SK-N-SH (cell line): ENCODE measurements at regions not wholly inside any gene's neighbourhood (a gene's known extent, or its start where the extent isn't known, plus 50 kb on each side); places are given as distances from the start of the nearest gene placed in this dataset.
A peak's percentile ranks its signal among the peaks of the same experiment; 100 is the strongest.

Source experiments
- CTCF ChIA-PET: fragments of 300-600, 350-600 bp; formaldehyde crosslinking; extraction: SDS; loops from one replicate; lab custom pipeline; 2021; lab: Yijun Ruan, JAX
- POLR2A ChIA-PET: fragments of 350-600 bp; sonication (Branson Sonifier 250); formaldehyde crosslinking; extraction: SDS; loops from one replicate; lab custom pipeline; 2020; ENCODE audit warnings: antibody characterized with exemption, inconsistent platforms; lab: Yijun Ruan, JAX
- DNase-seq: peaks from one replicate; pipeline ENCODE4 v3.0.0; 2012
- H2AFZ ChIP-seq: fragments of 200-600 bp; sonication (generic); 2 replicates; pipeline ENCODE4 v1.8.1; 2016; ENCODE audit warnings: antibody characterized with exemption, mild to moderate bottlenecking, low read depth
- H3F3A ChIP-seq: fragments of 200-600 bp; sonication (generic); replicated peaks from 2 replicates; pipeline ENCODE3; 2016; ENCODE audit warnings: antibody characterized with exemption, mild to moderate bottlenecking; ENCODE audit not compliant: insufficient read depth
- H3K27ac ChIP-seq, 2 experiments: fragments of 200-500 bp in 1 of 2; fragments of 200-600 bp in 1 of 2; sonication (Bioruptor generic) in 1 of 2; sonication (generic), shearing (Covaris generic) in 1 of 2; 2 replicates each; pipeline versions ENCODE4 v1.5.1 to v1.6.1; 2014 to 2016; ENCODE audit warnings: low read depth in 2 of 2, inconsistent platforms in 1 of 2, low read length in 1 of 2, mild to moderate bottlenecking in 1 of 2, mixed read lengths in 1 of 2
- H3K27me3 ChIP-seq: fragments of 200-600 bp; sonication (generic), shearing (Covaris generic); 2 replicates; pipeline ENCODE4 v1.6.1; 2016; ENCODE audit warnings: mixed run types; ENCODE audit not compliant: insufficient read depth
- H3K36me3 ChIP-seq, 2 experiments: fragments of 200-500 bp in 1 of 2; fragments of 200-600 bp in 1 of 2; sonication (Bioruptor generic) in 1 of 2; sonication (generic) in 1 of 2; replicated peaks in 1 of 2; 2 replicates each; pipeline versions ENCODE3 to v1.5.1; 2014 to 2016; ENCODE audit warnings: low read length in 1 of 2, mild to moderate bottlenecking in 1 of 2; ENCODE audit not compliant: insufficient read depth in 2 of 2, control insufficient read depth in 1 of 2
- H3K4me1 ChIP-seq, 2 experiments: fragments of 200-500 bp in 1 of 2; fragments of 200-600 bp in 1 of 2; sonication (Bioruptor generic) in 1 of 2; sonication (generic), shearing (Covaris generic) in 1 of 2; 2 replicates each; pipeline versions ENCODE4 v1.5.1 to v1.6.1; 2014 to 2016; ENCODE audit warnings: low read depth in 1 of 2, low read length in 1 of 2, mixed run types in 1 of 2; ENCODE audit not compliant: insufficient read depth in 2 of 2, control insufficient read depth in 1 of 2
- H3K4me2 ChIP-seq: fragments of 200-600 bp; sonication (generic), shearing (Covaris generic); 2 replicates; pipeline ENCODE4 v1.6.1; 2017; ENCODE audit warnings: mixed run types
- H3K4me3 ChIP-seq, 2 experiments: fragments of 200-500 bp in 1 of 2; fragments of 200-600 bp in 1 of 2; sonication (Bioruptor generic) in 1 of 2; sonication (generic), shearing (Covaris generic) in 1 of 2; 2 replicates each; pipeline versions ENCODE4 v1.5.1 to v1.8.1; 2014 to 2016; ENCODE audit warnings: low read depth in 2 of 2, inconsistent platforms in 1 of 2, low read length in 1 of 2, mild to moderate bottlenecking in 1 of 2, mixed read lengths in 1 of 2, moderate library complexity in 1 of 2
- H3K79me2 ChIP-seq: fragments of 200-600 bp; sonication (generic); 2 replicates; pipeline ENCODE4 v1.8.1; 2017; ENCODE audit warnings: mild to moderate bottlenecking; ENCODE audit not compliant: insufficient read depth
- H3K9ac ChIP-seq: fragments of 200-600 bp; sonication (generic); 2 replicates; pipeline ENCODE4 v1.6.1; 2017; ENCODE audit warnings: mixed run types
- H3K9me2 ChIP-seq: fragments of 200-600 bp; sonication (generic); 2 replicates; pipeline ENCODE4 v1.6.1; 2017; ENCODE audit warnings: mixed run types
- H3K9me3 ChIP-seq: fragments of 200-600 bp; sonication (generic); 2 replicates; pipeline ENCODE4 v1.6.1; 2017; ENCODE audit warnings: mixed run types, mild to moderate bottlenecking, moderate library complexity
- H4K20me1 ChIP-seq: fragments of 200-600 bp; sonication (generic); 2 replicates; pipeline ENCODE4 v1.6.1; 2017; ENCODE audit warnings: mild to moderate bottlenecking, mixed run types; ENCODE audit not compliant: insufficient read depth
- CTCF ChIP-seq: fragments of 200-600 bp; sonication (generic); IDR thresholded peaks from 2 replicates; pipeline ENCODE4 v1.6.1; 2017; ENCODE audit warnings: antibody characterized with exemption, mild to moderate bottlenecking, moderate library complexity
- EP300 ChIP-seq, 2 experiments: IDR thresholded peaks; 2 replicates each; pipeline versions ENCODE4 v1.4.0 to v1.6.1; 2012; ENCODE audit warnings: borderline replicate concordance in 1 of 2, low read depth in 1 of 2, low read length in 1 of 2
- JUND ChIP-seq: IDR thresholded peaks from 2 replicates; pipeline ENCODE4 v1.4.0; 2012
- NRF1 ChIP-seq: IDR thresholded peaks from 2 replicates; pipeline ENCODE4 v1.6.1; 2012; ENCODE audit warnings: low read depth, mild to moderate bottlenecking, low read length
- RCOR1 ChIP-seq: fragments of 150-350 bp; IDR thresholded peaks from 2 replicates; pipeline ENCODE4 v1.6.1; 2017; ENCODE audit warnings: antibody characterized with exemption, low read length
- REST ChIP-seq: IDR thresholded peaks from 2 replicates; pipeline ENCODE4 v1.6.1; 2012; ENCODE audit warnings: mild to moderate bottlenecking, low read depth, low read length, moderate library complexity
- RFX5 ChIP-seq: IDR thresholded peaks from 2 replicates; pipeline ENCODE4 v1.6.1; 2012; ENCODE audit warnings: mild to moderate bottlenecking, improper control_type of control experiment, low read length
- RXRA ChIP-seq: IDR thresholded peaks from 2 replicates; pipeline ENCODE4 v1.4.0; 2012; ENCODE audit warnings: low read depth, mild to moderate bottlenecking, borderline replicate concordance
- SIN3A ChIP-seq: IDR thresholded peaks from 2 replicates; pipeline ENCODE4 v1.6.1; 2012; ENCODE audit warnings: low read depth, mild to moderate bottlenecking, low read length, moderate library complexity, borderline replicate concordance
- SMC3 ChIP-seq: IDR thresholded peaks from 2 replicates; pipeline ENCODE4 v1.6.1; 2012; ENCODE audit warnings: low read depth, low read length, improper control_type of control experiment
- TCF12 ChIP-seq: IDR thresholded peaks from 2 replicates; pipeline ENCODE4 v1.4.0; 2012
- USF1 ChIP-seq: IDR thresholded peaks from 2 replicates; pipeline ENCODE4 v1.4.0; 2012; ENCODE audit warnings: low read depth, borderline replicate concordance
- WGBS: methylation state at CpG from one replicate; pipeline ENCODE4 v1.1.6; 2017; ENCODE audit warnings: low lambda C conversion rate; 5-methylcytosine and 5-hydroxymethylcytosine counted together

- TF ChIP-seq EP300 (IDR thresholded peaks at IDR 0.05; ENCODE audit: borderline replicate concordance in 1 of 2, low read depth in 1 of 2, low read length in 1 of 2) (peak in 1 of 2 experiments; percentile 93; a peak in 2 of 4 replicates), CTCF (no peak), REST (no peak), NRF1 (no peak), USF1 (no peak), TCF12 (peak; percentile 76), RCOR1 (peak; percentile 89), SIN3A (no peak), RFX5 (no peak), JUND (no peak), SMC3 (no peak)
These were observed 574.7 kb upstream of the ZP4 start (continued) for GRCh38 chr1:238465449-238465848.

GRCh38 chr1:238458899-238459298, 568.2 kb upstream of the ZP4 start:
- CTCF ChIA-PET, result interaction anchor here (1.2 kb wide), 1 partner anchor 595 kb away, joined by 3 read pairs; no protein-coding TSS in a partner anchor
- Histone ChIP-seq H3K4me3 (no peak overlapping the region), H3K9me2 (no peaks in the 10 kb centered on the region), H3K4me1 (peaks cover 0 to 2% of the 10 kb centered on the region in 2 experiments; a peak in 2 of 4 replicates)
- POLR2A ChIA-PET, result no interaction called here
- TF ChIP-seq RXRA, result no peak
- TF ChIP-seq, all 33 proteins: peak for 0
- no peaks in the 10 kb centered on the region for H3F3A ChIP-seq
- no peaks in the 10 kb centered on the region for H3K9me3 ChIP-seq
- H3K4me2 ChIP-seq, result no peak overlapping the region
- H3K27me3 ChIP-seq, result no peaks in the 10 kb centered on the region
- 67% methylated on average over 5 of the region's 5 CpGs for WGBS
- no peaks in the 10 kb centered on the region for H4K20me1 ChIP-seq
- no peaks in the 10 kb centered on the region for H3K79me2 ChIP-seq
- H3K36me3 ChIP-seq, result no peaks in the 10 kb centered on the region
- no peak overlapping the region; the same call in 1 of the 2 replicates for H2AFZ ChIP-seq
- no peak for DNase-seq
- H3K9ac ChIP-seq, result no peak overlapping the region
- H3K27ac ChIP-seq, result no peak overlapping the region; a peak in 1 of 4 replicates
